HepG2 (cell line): ENCODE measurements at regions not wholly inside any gene's neighbourhood (a gene's known extent, or its start where the extent isn't known, plus 50 kb on each side); places are given as distances from the start of the nearest gene placed in this dataset.

ENCODE experiments used
- ATAC-seq: fragments of 200-7000 bp; cut with Tn5 transposase; 3 replicates; pipeline ENCODE4 v1.9.1; 2020; ENCODE audit warnings: mild to moderate bottlenecking, moderate library complexity
- BruUV-seq: library from RNA; stranded (reverse); fragments of 400-500 nt; replicated peaks from 2 replicates; lab custom pipeline; 2021; lab: Mats Ljungman, UMichigan
- CTCF ChIA-PET: fragments of 300-600 bp; formaldehyde crosslinking; extraction: SDS; loops from one replicate; lab custom pipeline; 2021; ENCODE audit warnings: low total read pairs, inconsistent platforms, low intra/inter-chr PET ratio; lab: Yijun Ruan, JAX
- POLR2A ChIA-PET: fragments of 350-600 bp; sonication (Branson Sonifier 250); formaldehyde crosslinking; loops from one replicate; lab custom pipeline; 2020; ENCODE audit warnings: antibody characterized with exemption, inconsistent platforms; lab: Yijun Ruan, JAX
- DNase-seq: peaks from one replicate; pipeline ENCODE4 v3.0.0-alpha.2; 2015; ENCODE audit warnings: low spot score
- FAIRE-seq: peaks from 3 replicates; lab custom pipeline; 2011; peaks lifted over from hg19 to GRCh38; lab: Jason Lieb, UNC
- H2AFZ ChIP-seq: one replicate; pipeline ENCODE4 v1.6.1; 2011; ENCODE audit warnings: low read length, inconsistent platforms
- H3K27ac ChIP-seq: fragments of 300-600 bp; 3 replicates; pipeline ENCODE4 v1.8.0; 2011; ENCODE audit warnings: mixed run types, mild to moderate bottlenecking, mixed read lengths, low read length, inconsistent platforms; ENCODE audit not compliant: insufficient read depth; ENCODE audit errors: extremely low read length
- H3K27me3 ChIP-seq, 2 experiments: fragments of 200-600 bp in 1 of 2; 2 replicates in 1 of 2; 3 replicates in 1 of 2; pipeline versions ENCODE4 v1.6.0 to v1.8.0; 2011; ENCODE audit warnings: low read length in 2 of 2, mild to moderate bottlenecking in 2 of 2, moderate library complexity in 2 of 2, inconsistent platforms in 1 of 2; ENCODE audit not compliant: insufficient read depth in 2 of 2, control insufficient read depth in 1 of 2
- H3K36me3 ChIP-seq, 2 experiments: fragments of 200-600 bp in 1 of 2; replicated peaks in 1 of 2; 2 replicates in 1 of 2; 3 replicates in 1 of 2; pipeline versions ENCODE4 v1.5.1 to v1.8.0; 2011; ENCODE audit warnings: low read length in 2 of 2, inconsistent platforms in 1 of 2; ENCODE audit not compliant: insufficient read depth in 2 of 2, control insufficient read depth in 1 of 2
- H3K4me1 ChIP-seq: 2 replicates; pipeline ENCODE4 v1.5.1; 2012; ENCODE audit warnings: low read length, inconsistent platforms; ENCODE audit not compliant: insufficient read depth
- H3K4me2 ChIP-seq: 2 replicates; pipeline ENCODE4 v1.6.0; 2011; ENCODE audit warnings: low read depth, low read length, inconsistent platforms
- H3K4me3 ChIP-seq, 3 experiments: fragments of 200-600 bp in 1 of 3; sonication (generic), shearing (Covaris generic) in 1 of 3; replicated peaks in 1 of 3; 2 replicates each; pipeline ENCODE4 v1.5.1; 2011 to 2016; ENCODE audit warnings: low read length in 3 of 3, inconsistent platforms in 2 of 3, low read depth in 2 of 3, mild to moderate bottlenecking in 2 of 3, control low read depth in 1 of 3, mixed read lengths in 1 of 3; ENCODE audit not compliant: insufficient read depth in 1 of 3
- H3K79me2 ChIP-seq: one replicate; pipeline ENCODE4 v1.6.1; 2011; ENCODE audit warnings: low read length, inconsistent platforms; ENCODE audit not compliant: insufficient read depth
- H3K9ac ChIP-seq: 2 replicates; pipeline ENCODE4 v1.6.0; 2011; ENCODE audit warnings: mild to moderate bottlenecking, low read depth, low read length, inconsistent platforms; ENCODE audit not compliant: insufficient read depth
- H3K9me3 ChIP-seq: 2 replicates; pipeline ENCODE4 v1.5.1; 2012; ENCODE audit warnings: mild to moderate bottlenecking, low read length
- H4K20me1 ChIP-seq: 2 replicates; pipeline ENCODE4 v1.6.0; 2011; ENCODE audit warnings: inconsistent platforms, mild to moderate bottlenecking, low read length, moderate library complexity; ENCODE audit not compliant: insufficient read depth
- IRF1 ChIP-seq: sonication (generic); formaldehyde crosslinking; IDR thresholded peaks from 2 replicates; pipeline ENCODE4 v1.4.0; 2020; ENCODE audit warnings: low read depth, mild to moderate bottlenecking, missing genetic modification reagents
- MXD1 ChIP-seq: sonication (generic); formaldehyde crosslinking; IDR thresholded peaks from 2 replicates; pipeline ENCODE4 v1.4.0; 2020; ENCODE audit warnings: mild to moderate bottlenecking, missing genetic modification reagents
- MYNN ChIP-seq: sonication (generic); formaldehyde crosslinking; IDR thresholded peaks from 2 replicates; pipeline ENCODE4 v1.4.0; 2020; ENCODE audit warnings: mild to moderate bottlenecking, low read depth, missing genetic modification reagents
- POLR2A ChIP-seq, 2 experiments: IDR thresholded peaks; 2 replicates each; pipeline ENCODE4 v1.6.1; 2011; ENCODE audit warnings: low read depth in 2 of 2, low read length in 2 of 2, mild to moderate bottlenecking in 1 of 2, moderate library complexity in 1 of 2; ENCODE audit not compliant: insufficient read depth in 1 of 2
- TEAD2 ChIP-seq: sonication (generic); formaldehyde crosslinking; IDR thresholded peaks from 2 replicates; pipeline ENCODE4 v1.9.0; 2021; ENCODE audit warnings: missing genetic modification reagents
- ZBTB1 ChIP-seq: sonication (generic); formaldehyde crosslinking; IDR thresholded peaks from 2 replicates; pipeline ENCODE4 v1.4.0; 2020; ENCODE audit warnings: missing genetic modification reagents, borderline replicate concordance
- ZNF12 ChIP-seq: sonication (generic); formaldehyde crosslinking; IDR thresholded peaks from 2 replicates; pipeline ENCODE4 v1.5.0; 2020; ENCODE audit warnings: missing genetic modification reagents
- ZNF570 ChIP-seq: sonication (generic); formaldehyde crosslinking; IDR thresholded peaks from 2 replicates; pipeline ENCODE4 v1.4.0; 2020; ENCODE audit warnings: mild to moderate bottlenecking, missing genetic modification reagents, borderline replicate concordance
- ZNF577 ChIP-seq: sonication (generic); formaldehyde crosslinking; IDR thresholded peaks from 2 replicates; pipeline ENCODE4 v1.4.0; 2020; ENCODE audit warnings: mild to moderate bottlenecking, low read depth, missing genetic modification reagents, borderline replicate concordance
- WGBS: methylation state at CpG from one replicate; pipeline ENCODE4 v1.1.6; 2017; ENCODE audit warnings: low lambda C conversion rate; 5-methylcytosine and 5-hydroxymethylcytosine counted together
- in situ Hi-C: cut with HindIII; loops from 2 replicates; pipeline ENCODE4 v1.10.0; 2017; ENCODE audit warnings: low pct_unique_long_range_greater_than_20kb; ENCODE audit not compliant: extremely low pct_ligation_motif_present
- intact Hi-C: fragments of 100-400 bp; cut with micrococcal nuclease; formaldehyde crosslinking; loops from one replicate; pipeline ENCODE4 v1.10.0; 2022; ENCODE audit not compliant: unreplicated experiment

- no peak for TF ChIP-seq MXD1 (CRISPR knock-in tag)
- TF ChIP-seq, all 625 proteins: peak for 0
Observed at GRCh38 chr16:86059253-86060171, 160.6 kb downstream of the IRF8 start (continued).

- Histone ChIP-seq H3K9ac (no peak overlapping the region), H3K27me3 (peaks cover 7 to 49% of the 10 kb centered on the region in 2 experiments; a peak in 3 of 5 replicates), H4K20me1 (no peaks in the 10 kb centered on the region), H3K79me2 (no peaks in the 10 kb centered on the region), H3K36me3 (no peaks in the 10 kb centered on the region), H3K4me1 (no peaks in the 10 kb centered on the region), H3K9me3 (no peaks in the 10 kb centered on the region), H3K4me3 (no peak overlapping the region), H2AFZ (no peak overlapping the region), H3K4me2 (no peak overlapping the region), H3K27ac (no peak overlapping the region)
- WGBS, result 33% methylated on average over 22 of the region's 28 CpGs
- ChIA-PET CTCF (no interaction called here), POLR2A (no interaction called here)
- DNase-seq (no peak), FAIRE-seq (no peak), ATAC-seq (no peak)
- in situ Hi-C loops (no loop called here), intact Hi-C loops (no loop called here)
- no TSS peak for BruUV-seq
- TF ChIP-seq IRF1 (CRISPR knock-in tag) (no peak), MYNN (no peak), TEAD2 (CRISPR knock-in tag) (no peak), ZBTB1 (no peak), ZNF570 (CRISPR knock-in tag) (no peak), ZNF12 (CRISPR knock-in tag) (no peak), POLR2A (IDR thresholded peaks at IDR 0.05; ENCODE audit: insufficient read depth in 1 of 2, low read depth in 2 of 2, low read length in 2 of 2) (no peak), ZNF577 (CRISPR knock-in tag) (no peak)
Observed at GRCh38 chr16:86060381-86061317, 161.7 kb downstream of the IRF8 start.
